HCT116 (cell line): ENCODE measurements at regions not wholly inside any gene's neighbourhood (a gene's known extent, or its start where the extent isn't known, plus 50 kb on each side); places are given as distances from the start of the nearest gene placed in this dataset.

ENCODE experiments used
- ATAC-seq: fragments of 200-7000 bp; cut with Tn5 transposase; 2 replicates; pipeline ENCODE4 v1.9.1; 2020; ENCODE audit warnings: mild to moderate bottlenecking, moderate library complexity
- BruUV-seq: library from RNA; stranded (reverse); fragments of 400-500 nt; replicated peaks from 2 replicates; lab custom pipeline; 2021; lab: Mats Ljungman, UMichigan
- CTCF ChIA-PET: fragments of 300-600 bp; sonication (Branson Sonifier 250); formaldehyde crosslinking; loops from one replicate; lab custom pipeline; 2021; ENCODE audit warnings: antibody characterized with exemption; lab: Charles Lee
- POLR2A ChIA-PET: fragments of 300-600, 350-600 bp; sonication (Branson Sonifier 250); formaldehyde crosslinking; loops from one replicate; lab custom pipeline; 2021; ENCODE audit warnings: antibody characterized with exemption; lab: Charles Lee
- RAD21 ChIA-PET, 2 experiments: fragments of 300-600 bp; sonication (Branson Sonifier 250); formaldehyde crosslinking; loops; one replicate each; lab custom pipeline; 2023; ENCODE audit warnings: low total read pairs in 2 of 2; ENCODE audit not compliant: uncharacterized antibody in 2 of 2, unreplicated experiment in 2 of 2, low non-redundant PET in 1 of 2; lab: Charles Lee
- DNase-seq: peaks from one replicate; pipeline ENCODE4 v3.0.0-alpha.2; 2010; ENCODE audit warnings: low read depth, low spot score
- H2AFZ ChIP-seq: fragments of 200-600 bp; shearing (Covaris generic), sonication (generic); 2 replicates; pipeline ENCODE4 v1.6.1; 2017; ENCODE audit warnings: low read depth, mixed run types, mixed read lengths, antibody characterized with exemption, low read length; ENCODE audit not compliant: poor library complexity, severe bottlenecking
- H3K27ac ChIP-seq: 2 replicates; pipeline ENCODE4 v1.5.1; 2012; ENCODE audit warnings: low read depth, low read length
- H3K27me3 ChIP-seq: fragments of 200-600 bp; sonication (generic); 2 replicates; pipeline ENCODE4 v1.6.1; 2016; ENCODE audit warnings: mixed run types, low read length, mixed read lengths; ENCODE audit not compliant: insufficient read depth
- H3K36me3 ChIP-seq, 2 experiments: fragments of 200-500 bp in 1 of 2; fragments of 200-600 bp in 1 of 2; sonication (Bioruptor generic) in 1 of 2; sonication (generic) in 1 of 2; 2 replicates each; pipeline versions ENCODE4 v1.5.1 to v1.6.1; 2014 to 2016; ENCODE audit warnings: low read length in 2 of 2, inconsistent platforms in 1 of 2, mixed read lengths in 1 of 2, mixed run types in 1 of 2; ENCODE audit not compliant: insufficient read depth in 2 of 2, control insufficient read depth in 1 of 2
- H3K4me1 ChIP-seq, 2 experiments: fragments of 200-600 bp in 1 of 2; sonication (generic) in 1 of 2; 2 replicates each; pipeline versions ENCODE4 v1.5.1 to v1.6.1; 2012 to 2017; ENCODE audit warnings: low read length in 2 of 2, inconsistent platforms in 1 of 2, mild to moderate bottlenecking in 1 of 2, mixed read lengths in 1 of 2, mixed run types in 1 of 2, moderate library complexity in 1 of 2; ENCODE audit not compliant: insufficient read depth in 2 of 2, control insufficient read depth in 1 of 2
- H3K4me2 ChIP-seq: fragments of 200-600 bp; sonication (generic); 2 replicates; pipeline ENCODE4 v1.6.1; 2017; ENCODE audit warnings: mixed run types, low read length, mixed read lengths
- H3K4me3 ChIP-seq, 2 experiments: fragments of 200-600 bp in 1 of 2; sonication (generic) in 1 of 2; replicated peaks in 1 of 2; 2 replicates each; pipeline ENCODE4 v1.5.1; 2011 to 2016; ENCODE audit warnings: low read length in 2 of 2, control low read depth in 1 of 2, low read depth in 1 of 2, mild to moderate bottlenecking in 1 of 2, mixed read lengths in 1 of 2, mixed run types in 1 of 2
- H3K79me2 ChIP-seq: fragments of 200-600 bp; sonication (generic); 2 replicates; pipeline ENCODE4 v1.6.1; 2017; ENCODE audit warnings: mild to moderate bottlenecking, mixed run types, low read length, moderate library complexity, mixed read lengths; ENCODE audit not compliant: insufficient read depth
- H3K9ac ChIP-seq: fragments of 200-600 bp; sonication (generic); 2 replicates; pipeline ENCODE4 v1.6.1; 2016; ENCODE audit warnings: low read length, mixed read lengths
- H3K9me2 ChIP-seq: fragments of 200-600 bp; sonication (generic), shearing (Covaris generic); 2 replicates; pipeline ENCODE4 v1.6.1; 2017; ENCODE audit warnings: mixed run types, mild to moderate bottlenecking, moderate library complexity; ENCODE audit not compliant: insufficient read depth
- H3K9me3 ChIP-seq, 2 experiments: fragments of 200-500 bp in 1 of 2; fragments of 200-600 bp in 1 of 2; sonication (Bioruptor generic) in 1 of 2; sonication (generic) in 1 of 2; 2 replicates each; pipeline ENCODE4 v1.6.1; 2014 to 2017; ENCODE audit warnings: low read length in 2 of 2, mixed read lengths in 2 of 2, inconsistent platforms in 1 of 2, low read depth in 1 of 2, mild to moderate bottlenecking in 1 of 2, mixed run types in 1 of 2, moderate library complexity in 1 of 2; ENCODE audit not compliant: control insufficient read depth in 1 of 2, insufficient read depth in 1 of 2
- H4K20me1 ChIP-seq: fragments of 200-600 bp; sonication (generic), shearing (Covaris generic); 2 replicates; pipeline ENCODE4 v1.6.1; 2017; ENCODE audit warnings: mixed run types, mild to moderate bottlenecking, moderate library complexity; ENCODE audit not compliant: insufficient read depth
- EZH2 ChIP-seq: fragments of 200-600 bp; sonication (generic); IDR thresholded peaks from 2 replicates; pipeline ENCODE4 v1.6.1; 2017; ENCODE audit warnings: antibody characterized with exemption, mixed run types
- EZH2phosphoT487 ChIP-seq: fragments of 200-600 bp; IDR thresholded peaks from 2 replicates; pipeline ENCODE4 v1.6.1; 2018; ENCODE audit warnings: antibody characterized with exemption, borderline replicate concordance
- JUND ChIP-seq: IDR thresholded peaks from 2 replicates; pipeline ENCODE4 v1.6.1; 2012
- MAX ChIP-seq: IDR thresholded peaks from 2 replicates; pipeline ENCODE4 v1.6.1; 2012
- RAD21 ChIP-seq: IDR thresholded peaks from 2 replicates; pipeline ENCODE4 v1.6.1; 2012; ENCODE audit warnings: low read depth, mild to moderate bottlenecking
- REST ChIP-seq: IDR thresholded peaks from 2 replicates; pipeline ENCODE4 v1.6.1; 2012; ENCODE audit warnings: low read depth
- SIN3A ChIP-seq: IDR thresholded peaks from 2 replicates; pipeline ENCODE4 v1.6.1; 2012; ENCODE audit warnings: low read depth
- SP1 ChIP-seq: IDR thresholded peaks from 2 replicates; pipeline ENCODE4 v1.6.1; 2012; ENCODE audit warnings: low read depth
- SRF ChIP-seq: IDR thresholded peaks from 2 replicates; pipeline ENCODE4 v1.6.1; 2012; ENCODE audit warnings: low read depth
- ZBTB33 ChIP-seq: IDR thresholded peaks from 2 replicates; pipeline ENCODE4 v1.6.1; 2011; ENCODE audit warnings: mild to moderate bottlenecking, low read length, moderate library complexity; ENCODE audit not compliant: insufficient replicate concordance; ENCODE audit errors: extremely low read depth
- ZNF274 ChIP-seq: fragments of 200-500 bp; sonication (Bioruptor generic); IDR thresholded peaks from 2 replicates; pipeline ENCODE4 v1.6.1; 2014; ENCODE audit warnings: mild to moderate bottlenecking, low read depth, low read length, inconsistent platforms
- intact Hi-C: fragments of 100-400 bp; cut with micrococcal nuclease; formaldehyde crosslinking; loops from 2 replicates; pipeline ENCODE4 v1.10.0; 2022

- intact Hi-C loops: no loop called here
- Histone ChIP-seq H3K36me3 (no peaks in the 10 kb centered on the region), H3K4me3 (no peak overlapping the region), H3K9me2 (no peaks in the 10 kb centered on the region), H3K4me2 (no peak overlapping the region), H4K20me1 (no peaks in the 10 kb centered on the region), H3K9me3 (no peaks in the 10 kb centered on the region), H3K9ac (no peak overlapping the region), H3K27ac (no peak overlapping the region), H3K79me2 (no peaks in the 10 kb centered on the region), H3K4me1 (peaks cover 0 to 16% of the 10 kb centered on the region in 2 experiments; a peak in 2 of 4 replicates), H3K27me3 (no peaks in the 10 kb centered on the region), H2AFZ (peak overlapping the region; percentile 14)
- ChIA-PET CTCF (no interaction called here), POLR2A (no interaction called here), RAD21 (no interaction called here)
- ATAC-seq (no peak), DNase-seq (no peak)
- no TSS peak for BruUV-seq
- no peak for TF ChIP-seq MAX
- no peak for TF ChIP-seq SP1
- no peak for TF ChIP-seq ZBTB33
Observed at GRCh38 chr1:197841883-197842553, 60.4 kb upstream of the C1orf53 start.

- ChIA-PET CTCF (no interaction called here), RAD21 (no interaction called here), POLR2A (no interaction called here)
- DNase-seq (no peak), ATAC-seq (no peak)
- no peaks in the 10 kb centered on the region for H3K79me2 ChIP-seq
- no peak overlapping the region for H3K9ac ChIP-seq
- no peak overlapping the region for H3K4me3 ChIP-seq
- no peak overlapping the region for H3K27ac ChIP-seq
- no peaks in the 10 kb centered on the region for H3K9me2 ChIP-seq
- peaks cover 0 to 16% of the 10 kb centered on the region in 2 experiments; a peak in 2 of 4 replicates for H3K4me1 ChIP-seq
- no peak overlapping the region for H2AFZ ChIP-seq
- no peak overlapping the region for H3K4me2 ChIP-seq
- H3K9me3 ChIP-seq: no peaks in the 10 kb centered on the region
- H3K36me3 ChIP-seq: no peaks in the 10 kb centered on the region
- TF ChIP-seq SRF: no peak
- TF ChIP-seq EZH2: no peak
- TF ChIP-seq ZNF274: no peak
- no peak for TF ChIP-seq RAD21
- no peak for TF ChIP-seq REST
- no peak for TF ChIP-seq MAX
- TF ChIP-seq SIN3A: no peak
- TF ChIP-seq JUND: no peak
- TF ChIP-seq EZH2phosphoT487: no peak
- intact Hi-C loops: no loop called here
- no peaks in the 10 kb centered on the region for H3K27me3 ChIP-seq
- BruUV-seq: no TSS peak
- no peaks in the 10 kb centered on the region for H4K20me1 ChIP-seq
Observed at GRCh38 chr1:197841158-197841557, 61.3 kb upstream of the C1orf53 start.
